ENCODE measurements at regions not wholly inside any gene's neighbourhood (a gene's known extent, or its start where the extent isn't known, plus 50 kb on each side); places are given as distances from the start of the nearest gene placed in this dataset.

DNA sequence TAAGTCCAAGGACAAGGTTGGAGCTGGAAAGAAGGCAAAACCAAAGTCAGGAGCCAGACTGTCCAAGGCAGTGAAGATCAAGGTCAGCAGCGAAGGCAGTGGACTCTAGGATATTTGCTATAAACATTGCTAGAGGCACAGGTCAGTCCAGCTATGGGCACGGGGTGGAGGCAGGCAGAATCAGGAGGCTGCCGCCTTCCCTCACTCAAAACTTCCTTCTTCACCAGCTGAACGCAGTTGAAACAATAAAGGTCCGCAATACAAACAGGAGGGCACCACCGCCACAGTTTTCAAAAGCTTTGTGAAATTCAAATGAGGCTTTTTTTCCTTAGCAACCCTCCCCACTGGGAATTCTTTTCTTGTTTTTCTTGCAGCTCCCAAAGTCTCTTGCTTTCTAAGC is 372.4 kb downstream of the NXPE2 start:
- in situ Hi-C loops (cut with HindIII; ENCODE audit: low pct_unique_long_range_greater_than_20kb, low sequenced_read_pairs) = no loop called here
- ATAC-seq (no peak), DNase-seq (ENCODE audit: low read depth, low spot score) (no peak)
- H3K4me3 ChIP-seq (ENCODE audit: low read depth in 2 of 2, low read length in 2 of 2) = no peak overlapping the region
- TF ChIP-seq TCF7L2 (IDR thresholded peaks at IDR 0.05; ENCODE audit: low read depth, low read length) = no peak
- TF ChIP-seq, protein P1, sequence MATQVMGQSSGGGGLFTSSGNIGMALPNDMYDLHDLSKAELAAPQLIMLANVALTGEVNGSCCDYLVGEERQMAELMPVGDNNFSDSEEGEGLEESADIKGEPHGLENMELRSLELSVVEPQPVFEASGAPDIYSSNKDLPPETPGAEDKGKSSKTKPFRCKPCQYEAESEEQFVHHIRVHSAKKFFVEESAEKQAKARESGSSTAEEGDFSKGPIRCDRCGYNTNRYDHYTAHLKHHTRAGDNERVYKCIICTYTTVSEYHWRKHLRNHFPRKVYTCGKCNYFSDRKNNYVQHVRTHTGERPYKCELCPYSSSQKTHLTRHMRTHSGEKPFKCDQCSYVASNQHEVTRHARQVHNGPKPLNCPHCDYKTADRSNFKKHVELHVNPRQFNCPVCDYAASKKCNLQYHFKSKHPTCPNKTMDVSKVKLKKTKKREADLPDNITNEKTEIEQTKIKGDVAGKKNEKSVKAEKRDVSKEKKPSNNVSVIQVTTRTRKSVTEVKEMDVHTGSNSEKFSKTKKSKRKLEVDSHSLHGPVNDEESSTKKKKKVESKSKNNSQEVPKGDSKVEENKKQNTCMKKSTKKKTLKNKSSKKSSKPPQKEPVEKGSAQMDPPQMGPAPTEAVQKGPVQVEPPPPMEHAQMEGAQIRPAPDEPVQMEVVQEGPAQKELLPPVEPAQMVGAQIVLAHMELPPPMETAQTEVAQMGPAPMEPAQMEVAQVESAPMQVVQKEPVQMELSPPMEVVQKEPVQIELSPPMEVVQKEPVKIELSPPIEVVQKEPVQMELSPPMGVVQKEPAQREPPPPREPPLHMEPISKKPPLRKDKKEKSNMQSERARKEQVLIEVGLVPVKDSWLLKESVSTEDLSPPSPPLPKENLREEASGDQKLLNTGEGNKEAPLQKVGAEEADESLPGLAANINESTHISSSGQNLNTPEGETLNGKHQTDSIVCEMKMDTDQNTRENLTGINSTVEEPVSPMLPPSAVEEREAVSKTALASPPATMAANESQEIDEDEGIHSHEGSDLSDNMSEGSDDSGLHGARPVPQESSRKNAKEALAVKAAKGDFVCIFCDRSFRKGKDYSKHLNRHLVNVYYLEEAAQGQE (IDR thresholded peaks at IDR 0.05; ENCODE audit: insufficient read depth in 1 of 2, low read depth in 2 of 2, low read length in 1 of 2) = no peak
- no peak for TF ChIP-seq POLR2AphosphoS5 (IDR thresholded peaks at IDR 0.05; ENCODE audit: low read depth, low read length)
- no peak for TF ChIP-seq SIN3A (IDR thresholded peaks at IDR 0.05; ENCODE audit: borderline replicate concordance, insufficient read depth, low read depth, low read length)
- TF ChIP-seq, protein P2, sequence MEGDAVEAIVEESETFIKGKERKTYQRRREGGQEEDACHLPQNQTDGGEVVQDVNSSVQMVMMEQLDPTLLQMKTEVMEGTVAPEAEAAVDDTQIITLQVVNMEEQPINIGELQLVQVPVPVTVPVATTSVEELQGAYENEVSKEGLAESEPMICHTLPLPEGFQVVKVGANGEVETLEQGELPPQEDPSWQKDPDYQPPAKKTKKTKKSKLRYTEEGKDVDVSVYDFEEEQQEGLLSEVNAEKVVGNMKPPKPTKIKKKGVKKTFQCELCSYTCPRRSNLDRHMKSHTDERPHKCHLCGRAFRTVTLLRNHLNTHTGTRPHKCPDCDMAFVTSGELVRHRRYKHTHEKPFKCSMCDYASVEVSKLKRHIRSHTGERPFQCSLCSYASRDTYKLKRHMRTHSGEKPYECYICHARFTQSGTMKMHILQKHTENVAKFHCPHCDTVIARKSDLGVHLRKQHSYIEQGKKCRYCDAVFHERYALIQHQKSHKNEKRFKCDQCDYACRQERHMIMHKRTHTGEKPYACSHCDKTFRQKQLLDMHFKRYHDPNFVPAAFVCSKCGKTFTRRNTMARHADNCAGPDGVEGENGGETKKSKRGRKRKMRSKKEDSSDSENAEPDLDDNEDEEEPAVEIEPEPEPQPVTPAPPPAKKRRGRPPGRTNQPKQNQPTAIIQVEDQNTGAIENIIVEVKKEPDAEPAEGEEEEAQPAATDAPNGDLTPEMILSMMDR (IDR thresholded peaks at IDR 0.05) = no peak
- intact Hi-C loops (cut with micrococcal nuclease; ENCODE audit: unreplicated experiment) = no loop called here
- no peaks in the 10 kb centered on the region for H3K4me1 ChIP-seq (ENCODE audit: control insufficient read depth, insufficient read depth, low read length)
- no peaks in the 10 kb centered on the region for H3K9me3 ChIP-seq (ENCODE audit: control insufficient read depth, insufficient read depth, low read depth, low read length)
- no peaks in the 10 kb centered on the region for H3K27me3 ChIP-seq (ENCODE audit: control insufficient read depth, insufficient read depth, low read length)
- H3K27ac ChIP-seq (ENCODE audit: low read length) = no peak overlapping the region
- ChIA-PET CTCF (no interaction called here), POLR2A (no interaction called here)
- H3K36me3 ChIP-seq (ENCODE audit: control insufficient read depth, insufficient read depth, low read length) = no peaks in the 10 kb centered on the region
- BruUV-seq (replicated peaks) = no TSS peak

DNA sequence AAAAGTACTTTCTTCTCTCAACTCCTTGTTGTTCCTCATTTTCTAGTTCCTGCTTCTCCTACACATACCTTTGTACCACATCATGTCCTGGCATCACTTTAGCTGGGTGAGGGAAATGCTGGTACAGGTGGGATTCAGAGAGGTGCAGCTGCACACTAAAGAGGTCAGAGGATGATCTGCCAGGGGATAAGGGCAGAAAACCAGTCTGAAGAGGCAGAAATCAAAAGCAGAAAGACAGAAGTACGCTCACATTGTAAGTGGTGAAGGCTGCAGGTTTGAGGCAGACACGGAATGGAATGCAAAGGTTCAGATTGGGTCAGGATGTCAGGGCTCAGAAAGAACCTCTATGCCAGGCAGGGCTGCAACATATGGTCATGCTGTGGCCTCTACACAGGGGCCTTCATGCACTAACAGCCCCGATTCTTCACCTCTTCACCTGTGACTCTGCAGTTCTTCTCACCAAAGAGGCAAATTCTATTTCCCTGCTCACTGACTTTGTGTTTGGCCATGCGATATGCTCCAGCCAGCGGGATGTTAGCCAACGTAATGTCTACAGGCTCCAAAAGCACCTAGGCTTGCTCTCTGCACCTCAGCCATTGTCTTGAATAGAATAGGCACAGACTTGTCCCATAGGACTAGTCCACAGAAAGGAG is 373.7 kb downstream of the NXPE2 start:
- no peaks in the 10 kb centered on the region for H3K4me1 ChIP-seq (ENCODE audit: control insufficient read depth, insufficient read depth, low read length)
- in situ Hi-C loops (cut with HindIII; ENCODE audit: low pct_unique_long_range_greater_than_20kb, low sequenced_read_pairs) = no loop called here
- no TSS peak for BruUV-seq (replicated peaks)
- POLR2A ChIA-PET = no interaction called here
- ATAC-seq = no peak
- H3K27ac ChIP-seq (ENCODE audit: low read length) = no peak overlapping the region
- no peaks in the 10 kb centered on the region for H3K27me3 ChIP-seq (ENCODE audit: control insufficient read depth, insufficient read depth, low read length)
- CTCF ChIA-PET = no interaction called here
- H3K9me3 ChIP-seq (ENCODE audit: control insufficient read depth, insufficient read depth, low read depth, low read length) = no peaks in the 10 kb centered on the region
- no peaks in the 10 kb centered on the region for H3K36me3 ChIP-seq (ENCODE audit: control insufficient read depth, insufficient read depth, low read length)
- no peak overlapping the region for H3K4me3 ChIP-seq (ENCODE audit: low read depth in 2 of 2, low read length in 2 of 2)
- intact Hi-C loops (cut with micrococcal nuclease; ENCODE audit: unreplicated experiment) = no loop called here
- TF ChIP-seq, protein P2 (IDR thresholded peaks at IDR 0.05) = no peak
- TF ChIP-seq SIN3A (IDR thresholded peaks at IDR 0.05; ENCODE audit: borderline replicate concordance, insufficient read depth, low read depth, low read length) (no peak), POLR2AphosphoS5 (IDR thresholded peaks at IDR 0.05; ENCODE audit: low read depth, low read length) (no peak)
- no peak for DNase-seq (ENCODE audit: low read depth, low spot score)

Measured in Panc1 (cell line).